NOMO-1 treated with dmso at 0.1 percent for 144 hours (cell line): ENCODE measurements at regions not wholly inside any gene's neighbourhood (a gene's known extent, or its start where the extent isn't known, plus 50 kb on each side); places are given as distances from the start of the nearest gene placed in this dataset.

ENCODE experiments used
- DNase-seq: peaks from one replicate; lab custom pipeline; 2025; ENCODE audit not compliant: unreplicated experiment; lab: John Stamatoyannopoulos, UW

GRCh38 chr15:35768949-35769348, 223.0 kb upstream of the DPH6 start:
- no peak for DNase-seq

- no peak for DNase-seq
Observed at GRCh38 chr15:35769656-35770055, 223.7 kb upstream of the DPH6 start.

DNA sequence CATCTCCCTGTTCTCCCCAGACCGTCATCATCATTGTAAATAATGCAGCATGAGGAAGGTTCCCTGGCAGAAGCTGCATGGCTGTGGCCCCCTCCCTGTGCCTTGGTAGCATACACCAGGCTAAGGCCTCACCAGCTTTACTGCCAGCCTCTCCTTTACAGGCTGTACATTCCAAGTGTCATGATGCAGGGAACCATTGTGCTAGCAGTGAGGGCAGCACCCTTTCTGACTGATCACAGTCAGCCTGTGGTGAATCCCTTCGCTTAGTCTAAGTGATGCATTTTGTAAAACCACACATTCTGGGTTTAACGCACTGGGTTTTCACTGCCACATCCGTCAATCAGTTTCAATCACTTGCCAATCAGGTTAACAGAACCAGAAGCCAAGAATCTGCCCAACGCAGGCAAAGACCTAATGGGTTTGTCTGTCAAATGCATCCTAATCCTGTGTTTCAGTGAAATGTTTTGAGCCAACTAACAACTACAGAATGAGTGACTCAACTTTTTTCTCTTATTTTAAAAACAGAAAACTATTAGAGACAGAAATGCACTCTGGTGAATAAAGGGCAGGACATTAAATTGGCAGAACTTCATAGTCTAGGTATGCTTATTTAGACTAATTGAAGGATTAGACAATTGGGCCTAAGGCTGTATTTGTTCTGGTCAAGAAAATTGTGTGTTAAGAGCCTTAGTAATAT, 225.9 kb upstream of the DPH6 start:
- no peak for DNase-seq

DNA sequence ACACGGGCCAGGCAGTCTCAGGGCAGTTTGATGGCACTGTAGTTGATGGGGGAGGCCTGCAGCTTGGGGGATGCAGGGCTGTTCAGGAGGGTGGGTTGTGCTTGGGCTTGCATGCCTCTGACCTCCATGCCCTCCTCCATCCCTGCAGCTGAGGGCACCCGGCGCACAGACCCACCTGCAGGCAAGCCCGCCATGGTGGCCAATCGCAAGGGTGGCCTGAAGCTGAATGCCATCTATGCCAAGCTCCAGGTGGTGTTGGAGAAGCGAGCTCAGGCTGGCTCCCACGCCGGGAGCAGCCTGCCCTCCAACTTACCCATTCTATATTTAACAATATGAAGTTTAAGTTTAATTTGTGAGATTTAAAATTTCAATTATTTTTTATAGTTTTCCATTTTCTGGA, 228.7 kb upstream of the DPH6 start:
- DNase-seq, result no peak

- DNase-seq, result no peak
Observed at GRCh38 chr15:35775471-35775870, 229.5 kb upstream of the DPH6 start.

GRCh38 chr15:35777061-35777460, 231.1 kb upstream of the DPH6 start:
- no peak for DNase-seq

DNA sequence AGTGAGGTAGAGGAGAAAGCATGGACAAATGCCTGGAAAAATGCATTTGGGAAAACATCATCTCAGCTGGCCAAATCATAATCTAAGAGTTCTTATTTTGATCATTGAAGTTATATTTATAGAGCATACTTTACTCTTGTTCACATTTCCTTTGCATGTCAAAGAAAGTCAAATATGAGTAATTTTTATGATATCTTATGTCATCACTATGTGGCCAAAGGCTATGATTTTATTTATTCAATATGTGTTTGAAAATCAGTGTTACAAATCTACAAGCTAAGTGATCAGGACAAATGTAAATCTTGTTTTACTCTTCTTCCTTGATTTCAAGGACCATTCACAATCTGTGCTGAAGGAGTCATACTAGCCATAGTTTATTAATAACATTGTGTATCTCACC, 237.2 kb upstream of the DPH6 start:
- DNase-seq, result no peak

DNA sequence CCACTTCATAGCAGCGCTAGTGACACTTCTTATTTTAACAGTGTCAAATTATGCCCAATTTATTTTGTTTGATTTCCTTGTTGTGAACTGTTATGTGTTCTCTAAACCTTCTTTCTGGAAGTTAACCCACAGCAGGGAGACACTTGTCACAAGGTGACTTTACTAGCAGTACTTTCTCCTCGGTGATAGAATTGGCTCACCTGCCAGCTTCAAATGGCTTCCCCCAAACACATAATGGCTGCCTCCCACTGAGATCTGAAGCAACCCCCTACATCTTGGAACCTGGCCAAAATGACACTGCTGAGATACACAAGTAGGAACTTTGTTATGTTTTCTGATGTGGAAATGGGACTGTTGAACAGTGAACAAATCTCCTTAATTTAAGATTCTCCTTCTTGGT, 238.8 kb upstream of the DPH6 start:
- no peak for DNase-seq

- no peak for DNase-seq
Observed at GRCh38 chr15:35810007-35810406, 264.0 kb upstream of the DPH6 start.

GRCh38 chr15:35813573-35813972, 267.6 kb upstream of the DPH6 start:
- DNase-seq, result no peak

GRCh38 chr15:35818846-35819245, 272.9 kb upstream of the DPH6 start:
- no peak for DNase-seq

DNA sequence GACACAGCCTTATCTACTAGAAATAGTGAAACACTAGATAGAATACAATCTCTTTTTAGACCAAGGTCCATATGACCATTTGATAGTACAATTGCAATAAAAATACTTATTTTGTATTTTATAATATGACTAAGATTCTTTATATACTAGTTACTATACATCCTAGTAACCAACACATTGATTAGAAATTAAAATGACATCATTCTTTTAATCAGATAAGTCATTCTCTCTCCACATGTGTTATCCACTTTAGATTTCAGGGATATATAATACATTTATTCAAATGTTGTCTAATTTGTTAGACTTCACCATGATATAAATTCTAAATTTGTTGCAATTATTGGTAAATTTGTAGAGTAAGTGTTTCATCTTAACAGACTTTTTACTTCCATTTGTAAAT, 276.2 kb upstream of the DPH6 start:
- DNase-seq, result no peak

DNA sequence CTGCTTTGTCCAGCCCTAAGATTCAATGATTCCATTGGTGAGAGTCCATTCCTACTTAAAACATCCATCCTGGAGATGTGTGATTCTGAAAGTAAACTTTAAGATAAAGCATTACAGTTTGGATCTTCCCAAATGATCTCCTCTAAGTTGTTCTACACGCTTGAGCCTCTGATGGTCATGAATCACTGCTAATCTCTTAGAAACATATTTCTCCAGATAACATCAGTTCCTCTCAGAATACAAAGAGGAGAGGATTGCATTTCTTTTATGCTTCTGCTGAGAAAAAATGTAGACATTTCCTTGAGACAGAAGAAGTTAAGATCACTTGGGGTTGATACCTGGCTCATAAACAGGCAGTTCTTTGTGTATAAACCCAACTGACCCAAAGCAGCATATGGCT, 281.2 kb upstream of the DPH6 start:
- DNase-seq, result no peak

DNA sequence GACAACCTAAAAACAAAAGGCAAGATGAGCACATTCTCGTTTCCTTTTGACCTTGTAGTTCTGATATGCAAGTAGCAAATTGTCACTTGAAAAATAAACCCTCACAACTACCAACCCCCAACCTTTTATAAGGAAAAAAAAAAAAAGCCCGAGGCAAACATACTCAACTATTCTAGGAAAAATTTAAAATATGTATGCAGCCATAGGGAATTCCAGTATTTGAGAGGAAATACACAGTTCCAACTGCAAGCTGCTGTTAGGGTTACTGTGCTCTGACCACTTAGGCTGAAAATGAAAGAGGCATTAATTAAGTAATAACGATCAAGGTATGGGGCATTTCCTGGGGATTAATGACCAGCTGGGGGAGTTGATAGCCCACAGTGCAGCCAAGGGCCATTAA, 281.9 kb upstream of the DPH6 start:
- no peak for DNase-seq

- DNase-seq, result no peak
Observed at GRCh38 chr15:35833581-35833980, 287.6 kb upstream of the DPH6 start.

DNA sequence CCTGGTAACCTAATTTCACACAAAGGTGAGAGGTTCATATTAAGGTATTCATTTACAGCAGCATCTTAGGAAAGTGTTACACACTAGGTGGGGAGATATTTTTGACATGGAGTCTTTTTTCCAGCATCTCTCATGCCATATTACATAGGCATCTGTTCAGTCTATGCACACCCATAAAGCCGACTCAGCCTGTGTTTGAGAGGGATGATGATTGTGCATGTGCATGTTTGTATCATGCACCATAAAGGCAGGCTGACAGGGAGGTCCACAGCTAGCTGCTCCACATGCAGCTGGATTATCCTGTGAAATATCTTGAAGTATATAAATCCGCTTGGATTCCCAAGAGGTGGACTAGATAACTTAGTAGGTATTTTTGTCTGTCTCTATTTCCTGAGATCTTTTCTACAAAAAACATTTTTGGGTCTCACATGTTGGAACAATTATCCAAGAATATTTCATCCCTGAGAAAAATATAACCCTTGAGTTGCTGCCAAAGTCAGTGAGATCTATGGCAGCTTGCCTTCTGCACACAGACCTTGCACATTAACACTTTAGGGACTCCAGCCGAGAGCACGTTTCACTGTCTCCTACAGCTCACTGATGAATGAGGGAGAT, 288.4 kb upstream of the DPH6 start:
- no peak for DNase-seq

DNA sequence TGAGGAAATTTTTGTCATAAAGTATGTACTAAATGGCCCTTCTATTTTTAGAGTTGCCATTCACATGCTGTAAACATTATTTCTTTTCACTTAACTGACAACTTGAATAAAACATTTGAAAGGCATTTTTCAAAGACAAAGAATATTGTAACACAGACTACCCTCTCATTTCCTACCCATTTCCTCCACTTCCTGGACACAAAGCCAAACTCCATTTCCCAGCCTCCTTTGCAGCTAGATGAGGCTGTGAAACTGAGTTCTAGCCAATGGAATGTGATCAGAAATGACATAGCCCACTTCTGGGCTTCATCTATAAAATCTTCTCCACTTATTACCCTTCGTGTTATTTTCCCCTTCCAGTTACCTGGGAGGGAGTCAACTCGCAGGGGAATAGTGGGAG, 288.9 kb upstream of the DPH6 start:
- DNase-seq, result no peak

- no peak for DNase-seq
Observed at GRCh38 chr15:35838424-35839111, 292.6 kb upstream of the DPH6 start.

GRCh38 chr15:35842631-35843030, 296.7 kb upstream of the DPH6 start:
- DNase-seq, result no peak

DNA sequence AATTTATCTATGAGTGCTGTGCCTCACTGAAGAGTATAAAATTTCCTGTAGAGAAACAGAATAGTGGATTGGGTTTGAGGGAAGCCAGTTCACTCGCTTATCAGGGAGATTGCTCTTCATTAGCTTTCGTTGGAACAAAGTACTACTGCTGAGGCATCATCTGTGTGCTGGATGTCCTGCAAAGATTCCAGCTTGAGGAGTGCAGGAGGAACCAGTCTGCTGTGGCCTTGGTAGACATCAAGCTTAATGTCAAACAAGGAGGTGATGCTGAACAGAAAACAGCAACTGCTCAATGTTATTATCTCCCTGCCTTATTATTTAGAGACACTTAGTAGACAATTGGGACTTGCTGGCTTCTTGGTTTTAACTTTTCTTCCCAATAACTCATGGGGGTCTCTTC, 297.5 kb upstream of the DPH6 start:
- no peak for DNase-seq

GRCh38 chr15:35850284-35850683, 304.3 kb upstream of the DPH6 start:
- DNase-seq, result no peak

- DNase-seq, result no peak
Observed at GRCh38 chr15:35851491-35851890, 305.5 kb upstream of the DPH6 start.
